GM12873 (cell line): ENCODE measurements at regions not wholly inside any gene's neighbourhood (a gene's known extent, or its start where the extent isn't known, plus 50 kb on each side); places are given as distances from the start of the nearest gene placed in this dataset.

Experiments used
- TF ChIP-seq, protein P1 (sequence below): IDR thresholded peaks from 2 replicates; pipeline ENCODE4 v1.5.1; 2012; ENCODE audit warnings: low read depth, mild to moderate bottlenecking, moderate library complexity, low read length, control low read depth; ENCODE audit not compliant: insufficient read depth; ENCODE audit errors: missing control alignments

- TF ChIP-seq, protein P1, sequence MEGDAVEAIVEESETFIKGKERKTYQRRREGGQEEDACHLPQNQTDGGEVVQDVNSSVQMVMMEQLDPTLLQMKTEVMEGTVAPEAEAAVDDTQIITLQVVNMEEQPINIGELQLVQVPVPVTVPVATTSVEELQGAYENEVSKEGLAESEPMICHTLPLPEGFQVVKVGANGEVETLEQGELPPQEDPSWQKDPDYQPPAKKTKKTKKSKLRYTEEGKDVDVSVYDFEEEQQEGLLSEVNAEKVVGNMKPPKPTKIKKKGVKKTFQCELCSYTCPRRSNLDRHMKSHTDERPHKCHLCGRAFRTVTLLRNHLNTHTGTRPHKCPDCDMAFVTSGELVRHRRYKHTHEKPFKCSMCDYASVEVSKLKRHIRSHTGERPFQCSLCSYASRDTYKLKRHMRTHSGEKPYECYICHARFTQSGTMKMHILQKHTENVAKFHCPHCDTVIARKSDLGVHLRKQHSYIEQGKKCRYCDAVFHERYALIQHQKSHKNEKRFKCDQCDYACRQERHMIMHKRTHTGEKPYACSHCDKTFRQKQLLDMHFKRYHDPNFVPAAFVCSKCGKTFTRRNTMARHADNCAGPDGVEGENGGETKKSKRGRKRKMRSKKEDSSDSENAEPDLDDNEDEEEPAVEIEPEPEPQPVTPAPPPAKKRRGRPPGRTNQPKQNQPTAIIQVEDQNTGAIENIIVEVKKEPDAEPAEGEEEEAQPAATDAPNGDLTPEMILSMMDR = peak; percentile 13
Measured at GRCh38 chr15:29451201-29451781, 181.7 kb upstream of the NSMCE3 start.

DNA sequence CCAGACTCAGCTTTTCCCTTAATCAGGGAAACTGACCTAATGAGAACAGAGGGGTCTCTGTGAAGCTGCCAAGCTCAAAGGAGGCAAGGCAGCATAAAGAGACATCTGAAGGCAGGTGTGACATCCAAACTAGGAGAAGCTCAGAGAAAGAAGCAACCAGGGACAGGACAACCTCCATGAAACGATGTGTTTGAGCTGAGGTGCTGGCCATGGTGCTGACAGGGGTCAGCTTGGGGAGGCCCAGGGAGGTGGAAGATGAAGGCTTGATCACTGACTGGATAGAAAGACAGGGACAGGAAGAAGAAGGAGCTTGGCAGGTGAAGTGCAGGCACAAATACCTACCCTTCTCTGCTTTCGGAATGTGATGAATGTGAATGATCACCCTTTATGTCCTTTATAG lies 179.5 kb upstream of the NSMCE3 start:
- TF ChIP-seq, protein P1 = no peak

DNA sequence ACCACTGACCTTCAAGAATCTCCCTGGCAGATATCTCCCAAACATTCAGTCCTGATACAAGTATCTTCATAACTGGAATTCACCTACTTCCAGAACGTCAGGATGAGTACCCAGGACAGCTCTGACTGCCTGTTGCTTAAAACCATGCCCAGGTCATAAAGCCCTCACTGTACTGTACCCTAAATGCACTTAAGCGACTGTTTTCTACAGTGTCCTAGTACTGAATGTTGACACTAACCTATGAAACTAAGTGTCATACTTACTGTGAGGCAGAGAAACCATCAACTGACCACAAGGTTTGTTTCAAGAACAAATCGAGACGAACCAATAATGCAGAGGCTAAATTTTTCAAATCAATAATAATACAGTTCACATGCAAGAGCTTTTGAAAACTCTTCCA lies 178.7 kb upstream of the NSMCE3 start:
- TF ChIP-seq, protein P1 = no peak

DNA sequence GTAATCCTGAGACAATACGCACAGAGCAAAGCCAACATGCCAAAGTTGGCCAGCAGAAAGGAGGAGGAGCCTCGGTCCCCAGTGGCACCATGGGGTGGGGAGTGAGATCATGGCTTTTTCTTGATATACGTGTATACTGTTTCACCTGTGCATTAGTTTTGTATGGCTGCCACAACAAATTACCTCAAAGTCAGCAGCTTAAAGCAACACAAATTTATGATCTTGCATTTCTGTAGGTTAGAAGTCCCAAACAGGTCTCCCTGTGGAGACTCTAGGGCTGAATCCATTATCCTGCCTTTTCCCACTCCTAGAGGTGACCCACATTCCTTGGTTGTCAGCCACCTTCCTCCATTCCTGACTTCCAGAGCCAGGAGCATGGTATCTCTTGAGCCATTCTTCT lies 176.9 kb upstream of the NSMCE3 start:
- TF ChIP-seq, protein P1 = no peak

DNA sequence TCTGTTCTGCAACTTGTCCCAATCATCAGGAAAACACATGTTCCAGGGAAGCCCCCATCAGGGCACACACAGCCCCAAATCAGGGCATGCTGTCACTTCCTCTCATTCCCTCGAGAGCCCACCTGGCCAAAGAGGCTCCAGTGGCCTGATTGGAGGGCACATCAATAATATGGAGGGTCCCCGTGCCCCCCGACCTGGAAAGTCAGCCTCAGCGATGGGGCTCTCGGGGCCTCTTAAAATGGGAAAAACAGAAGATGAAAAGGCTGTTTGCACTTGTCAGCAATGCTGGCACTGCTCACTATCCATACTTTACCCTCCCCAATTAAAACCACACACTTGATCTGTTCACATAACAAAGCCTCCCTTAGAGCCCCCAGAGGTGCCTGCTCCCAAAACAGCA lies 172.9 kb upstream of the NSMCE3 start:
- TF ChIP-seq, protein P1 = no peak

DNA sequence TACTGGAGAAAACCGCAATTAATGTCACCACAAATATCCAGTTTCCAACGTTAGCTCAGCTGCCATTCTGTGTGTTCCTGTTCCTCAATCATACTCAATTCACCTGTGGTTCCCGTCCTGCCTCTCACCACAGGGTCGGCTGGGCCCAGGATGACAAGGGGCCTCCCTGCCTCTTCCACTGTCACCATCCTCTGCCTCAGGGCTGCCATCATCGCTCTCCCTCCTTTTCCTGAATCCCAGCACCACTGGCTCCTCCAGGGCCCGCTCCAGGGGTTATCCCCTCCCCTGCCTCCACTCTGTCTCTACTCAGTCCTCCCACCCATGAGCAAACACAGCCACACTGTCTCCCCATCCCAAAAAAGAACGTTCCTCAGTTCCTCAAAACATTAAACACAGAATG lies 170.9 kb upstream of the NSMCE3 start:
- TF ChIP-seq, protein P1 = no peak

- TF ChIP-seq, protein P1 = no peak
Measured at GRCh38 chr15:29438703-29439055, 169.1 kb upstream of the NSMCE3 start.
